Heart left ventricle (tissue), 16 donors: ENCODE measurements at regions not wholly inside any gene's neighbourhood (a gene's known extent, or its start where the extent isn't known, plus 50 kb on each side); places are given as distances from the start of the nearest gene placed in this dataset.

ENCODE experiments used
- ATAC-seq, 4 donors: fragments of 200-7000 bp; cut with Tn5 transposase; one replicate each; pipeline ENCODE4 v1.9.1; 2020 to 2022; ENCODE audit warnings: moderate library complexity in 4 of 4, mild to moderate bottlenecking in 3 of 4, moderate number of reproducible peaks in 1 of 4
- DNase-seq, 5 donors: peaks; one replicate each; pipeline ENCODE4 v3.0.0-alpha.2; 2020
- H3K27ac ChIP-seq, 12 donors: fragments of 200-600 bp; sonication (generic) in 4 of 12; one replicate each; pipeline versions ENCODE4 v1.5.0 to v1.8.0; 2016 to 2022; ENCODE audit warnings: mild to moderate bottlenecking in 2 of 12
- H3K27me3 ChIP-seq, 9 donors: fragments of 200-600 bp; sonication (generic) in 2 of 9; one replicate each; pipeline versions ENCODE4 v1.5.1 to v1.8.0; 2016 to 2022; ENCODE audit warnings: mild to moderate bottlenecking in 3 of 9
- H3K36me3 ChIP-seq, 9 donors: fragments of 200-600 bp; sonication (generic) in 2 of 9; one replicate each; pipeline versions ENCODE4 v1.5.0 to v1.8.0; 2018 to 2022; ENCODE audit warnings: mild to moderate bottlenecking in 2 of 9
- H3K4me1 ChIP-seq, 12 donors: fragments of 200-600 bp; sonication (generic) in 4 of 12; one replicate each; pipeline versions ENCODE4 v1.5.0 to v1.8.0; 2016 to 2022; ENCODE audit warnings: mild to moderate bottlenecking in 3 of 12
- H3K4me3 ChIP-seq, 12 donors: fragments of 200-600 bp; sonication (generic) in 4 of 12; one replicate each; pipeline versions ENCODE4 v1.5.0 to v1.8.0; 2017 to 2022; ENCODE audit warnings: mild to moderate bottlenecking in 9 of 12, moderate library complexity in 4 of 12
- H3K9me3 ChIP-seq, 12 donors: fragments of 200-600 bp; sonication (generic) in 4 of 12; one replicate each; pipeline versions ENCODE4 v1.5.0 to v1.8.0; 2016 to 2022; ENCODE audit warnings: mild to moderate bottlenecking in 1 of 12
- CTCF ChIP-seq, 12 donors: fragments of 200-600 bp; sonication (generic) in 4 of 12; IDR thresholded peaks; one replicate each; pipeline versions ENCODE4 v1.5.0 to v1.8.0; 2018 to 2022; ENCODE audit warnings: antibody characterized with exemption in 12 of 12, mild to moderate bottlenecking in 5 of 12
- POLR2A ChIP-seq, 2 donors: fragments of 450-650 bp; IDR thresholded peaks; one replicate each; pipeline ENCODE4 v1.6.1; 2017; ENCODE audit warnings: antibody characterized with exemption in 2 of 2, mild to moderate bottlenecking in 2 of 2, moderate library complexity in 2 of 2
- WGBS, 4 donors: extraction: QIAGEN DNeasy Blood & Tissue Kit in 2 of 4; methylation state at CpG; one replicate each; pipeline versions ENCODE4 v1.1.5 to v1.1.7; 2013 to 2018; 5-methylcytosine and 5-hydroxymethylcytosine counted together
- intact Hi-C, 10 donors: fragments of 100-400 bp; cut with DNase I; formaldehyde crosslinking; loops; one replicate each; pipeline versions ENCODE4 v1.11.1 to v1.14.2; 2022
- donor health status: ischemic (EF 13 %, LVEDD 7.1; RV severe dilation, severe dysfunction).
- donor health status: healthy with polysubstance abuse.
- donor health status: DM: no; HTN: yes; CAD: no.
- donor health status: DM: no; HTN: no; CAD: no.
- donor health status: ischemic (EF 25% LVEDD 6.9; RV normal size, moderate dysfunction).
- donor health status: ischemic (EF 25% LVEDD 5.7; RV mildly dilated, moderate dysfunction).
- donor health status: healthy.
- donor health status: DM: yes; HTN: yes; CAD: no.
- donor health status: ischemic (EF 35%, LVEDD 5.7; RV mildly dilated, moderate dysfunction).
- donor health status: nonischemic (EF 11% LVEDD 7.7; RV severe dilation, severe dysfunction).
- donor health status: DM: yes; HTN: yes; CAD: no.
- donor health status: PGD.
- donor health status: ischemic (EF 29% LVEDD 5.4; RV normal size, mild dysfunction).
- donor health status: nonischemic (EF 23%, LVEDD 6.1; RV moderate dilation, normal function).

GRCh38 chr3:36250191-36250590 is 130.1 kb upstream of the STAC start:
- TF ChIP-seq CTCF (IDR thresholded peaks at IDR 0.05), result no peak
- H3K27me3 ChIP-seq, result no peaks in the 10 kb centered on the region
- no peak for DNase-seq
- WGBS, 4 donors, result 67 to 81% (median 78%) methylated on average over 1 of the region's 1 CpG
- no peaks in the 10 kb centered on the region for H3K4me1 ChIP-seq
- intact Hi-C loops, result no loop called here
- H3K4me3 ChIP-seq, result no peak overlapping the region
- peaks cover 0 to 30% (median 4%) of the 10 kb centered on the region in 12 donors for H3K9me3 ChIP-seq
- H3K27ac ChIP-seq, result no peak overlapping the region
- ATAC-seq, result no peak
- no peaks in the 10 kb centered on the region for H3K36me3 ChIP-seq

GRCh38 chr3:36257158-36257852 is 123.0 kb upstream of the STAC start:
- 93 to 98% (median 97%) methylated on average over 3 of the region's 3 CpGs for WGBS, 4 donors
- no peak for ATAC-seq
- intact Hi-C loops, result no loop called here

GRCh38 chr3:36258421-36258820 is 121.9 kb upstream of the STAC start:
- DNase-seq (no peak), ATAC-seq (no peak)
- Histone ChIP-seq H3K27ac (no peak overlapping the region), H3K27me3 (no peaks in the 10 kb centered on the region), H3K36me3 (no peaks in the 10 kb centered on the region), H3K9me3 (peaks cover 0 to 19% (median 0%) of the 10 kb centered on the region in 12 donors), H3K4me1 (no peaks in the 10 kb centered on the region), H3K4me3 (no peak overlapping the region)
- intact Hi-C loops, result no loop called here
- WGBS, 4 donors, result 74 to 82% (median 77%) methylated on average over 1 of the region's 1 CpG
- TF ChIP-seq CTCF (IDR thresholded peaks at IDR 0.05) (no peak), POLR2A (IDR thresholded peaks at IDR 0.05) (no peak)

More at GRCh38 chr3:36257158-36257852, 123.0 kb upstream of the STAC start:
- H3K27ac ChIP-seq, result no peak overlapping the region
- no peaks in the 10 kb centered on the region for H3K27me3 ChIP-seq
- DNase-seq, result no peak
- H3K4me1 ChIP-seq, result no peaks in the 10 kb centered on the region
- peaks cover 0 to 21% (median 2%) of the 10 kb centered on the region in 12 donors for H3K9me3 ChIP-seq
- no peak overlapping the region for H3K4me3 ChIP-seq
- H3K36me3 ChIP-seq, result no peaks in the 10 kb centered on the region
- TF ChIP-seq CTCF (IDR thresholded peaks at IDR 0.05), result no peak
- no peak for TF ChIP-seq POLR2A (IDR thresholded peaks at IDR 0.05)

DNA sequence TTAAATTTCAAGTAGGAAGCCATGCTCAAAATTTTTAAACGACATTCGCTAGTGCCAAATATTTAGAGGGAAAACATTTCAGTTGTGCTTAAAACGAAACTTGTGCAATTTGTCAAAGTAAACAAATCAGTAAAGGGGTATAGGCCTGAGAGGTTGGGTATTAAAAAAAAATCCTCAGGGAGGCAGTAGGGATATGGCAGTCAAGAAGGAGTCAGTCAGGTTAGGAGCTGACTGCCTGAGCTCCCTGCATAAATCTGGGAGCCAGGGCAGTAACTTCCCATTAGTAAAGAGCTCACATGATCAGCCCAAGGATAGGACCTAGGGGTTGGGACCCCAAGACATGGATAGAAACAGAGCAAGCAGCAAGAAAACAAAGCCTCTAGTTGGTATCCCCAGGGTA is 120.7 kb upstream of the STAC start:
- Histone ChIP-seq H3K4me3 (no peak overlapping the region), H3K4me1 (no peaks in the 10 kb centered on the region), H3K36me3 (no peaks in the 10 kb centered on the region), H3K27ac (no peak overlapping the region), H3K9me3 (peaks cover 0 to 18% (median 0%) of the 10 kb centered on the region in 12 donors), H3K27me3 (no peaks in the 10 kb centered on the region)
- 83 to 90% (median 87%) methylated on average over 3 of the region's 3 CpGs for WGBS, 4 donors
- ATAC-seq (no peak), DNase-seq (no peak)
- TF ChIP-seq POLR2A (IDR thresholded peaks at IDR 0.05) (no peak), CTCF (IDR thresholded peaks at IDR 0.05) (no peak)
- intact Hi-C loops, result no loop called here
